A549 (cell line): ENCODE measurements at regions not wholly inside any gene's neighbourhood (a gene's known extent, or its start where the extent isn't known, plus 50 kb on each side); places are given as distances from the start of the nearest gene placed in this dataset.

Experiments used
- ATAC-seq, 2 experiments: fragments of 200-7000 bp in 1 of 2; fragments of >200 bp in 1 of 2; cut with Nextera tagmentation in 1 of 2; cut with Tn5 transposase in 1 of 2; 3 replicates each; pipeline versions ENCODE4 v1.8.0 to v1.9.1; 2018 to 2020; ENCODE audit warnings: mild to moderate bottlenecking in 1 of 2, moderate library complexity in 1 of 2
- CTCF ChIA-PET: fragments of 300-600 bp; sonication (Branson Sonifier 250); formaldehyde crosslinking; extraction: SDS; loops from one replicate; lab custom pipeline; 2021; ENCODE audit warnings: antibody characterized with exemption, inconsistent platforms; lab: Yijun Ruan, JAX
- POLR2A ChIA-PET: fragments of 350-600 bp; formaldehyde crosslinking; extraction: SDS; loops from one replicate; lab custom pipeline; 2021; ENCODE audit warnings: antibody characterized with exemption, inconsistent platforms; lab: Yijun Ruan, JAX
- DNase-seq, 2 experiments: peaks; one replicate each; pipeline versions ENCODE4 v3.0.0 to v3.0.0-alpha.2; 2011 to 2016; ENCODE audit warnings: low read depth in 1 of 2, low spot score in 1 of 2
- FAIRE-seq: peaks from 2 replicates; lab custom pipeline; 2011; peaks lifted over from hg19 to GRCh38; lab: Jason Lieb, UNC
- H3K27ac ChIP-seq, 2 experiments: fragments of >200 bp; sonication (Bioruptor Twin); formaldehyde crosslinking; 3 replicates each; pipeline ENCODE4 v1.5.1; 2016 to 2017
- H3K4me1 ChIP-seq: fragments of >200 bp; sonication (Bioruptor Twin); formaldehyde crosslinking; 3 replicates; pipeline ENCODE4 v1.6.1; 2016
- H3K4me2 ChIP-seq: fragments of >200 bp; sonication (Bioruptor Twin); formaldehyde crosslinking; 3 replicates; pipeline ENCODE4 v1.6.1; 2016
- H3K4me3 ChIP-seq: fragments of >200 bp; sonication (Bioruptor Twin); formaldehyde crosslinking; 3 replicates; pipeline ENCODE4 v1.5.1; 2016
- H3K9me3 ChIP-seq: fragments of >200 bp; sonication (Bioruptor Twin); formaldehyde crosslinking; 3 replicates; pipeline ENCODE4 v1.6.1; 2016
- FOSL2 ChIP-seq, 2 experiments: fragments of 450-650 bp in 1 of 2; fragments of >200 bp in 1 of 2; sonication (Bioruptor Twin) in 1 of 2; formaldehyde crosslinking; IDR thresholded peaks; 2 replicates each; pipeline versions ENCODE4 v1.5.0 to v1.6.1; 2016 to 2020; ENCODE audit warnings: mild to moderate bottlenecking in 1 of 2, moderate library complexity in 1 of 2
- HDAC2 ChIP-seq: fragments of 200-600 bp; sonication (generic); IDR thresholded peaks from 2 replicates; pipeline ENCODE4 v1.6.1; 2016
- JUN ChIP-seq, 2 experiments: fragments of >200 bp; sonication (Bioruptor Twin); formaldehyde crosslinking; IDR thresholded peaks; 2 replicates in 1 of 2; 3 replicates in 1 of 2; pipeline ENCODE4 v1.6.1; 2016 to 2017
- RCOR1 ChIP-seq: fragments of 150-350 bp; IDR thresholded peaks from 2 replicates; pipeline ENCODE4 v1.6.1; 2014; ENCODE audit warnings: antibody characterized with exemption, low read length, low read depth
- RNF2 ChIP-seq: fragments of 200-600 bp; sonication (generic); IDR thresholded peaks from 2 replicates; pipeline ENCODE4 v1.6.1; 2016; ENCODE audit warnings: low read depth, mild to moderate bottlenecking, antibody characterized with exemption, moderate library complexity, borderline replicate concordance
- USF2 ChIP-seq: fragments of 450-650 bp; IDR thresholded peaks from 2 replicates; pipeline ENCODE4 v1.6.1; 2014; ENCODE audit warnings: antibody characterized with exemption
- ZFP36 ChIP-seq: fragments of 450-650 bp; IDR thresholded peaks from 2 replicates; pipeline ENCODE4 v1.6.1; 2014; ENCODE audit warnings: borderline replicate concordance; ENCODE audit not compliant: partially characterized antibody
- ZSCAN20 ChIP-seq: fragments of 250-450 bp; sonication (Bioruptor Pico); IDR thresholded peaks from 2 replicates; pipeline ENCODE4 v1.8.0; 2022; ENCODE audit warnings: mild to moderate bottlenecking, moderate library complexity
- WGBS: methylation state at CpG from one replicate; pipeline ENCODE4 v1.1.6; 2017; ENCODE audit errors: missing lambda C conversion rate; 5-methylcytosine and 5-hydroxymethylcytosine counted together
- TF ChIP-seq, protein P1 (sequence below): fragments of 250-450 bp; sonication (Bioruptor Pico); IDR thresholded peaks from 2 replicates; pipeline ENCODE4 v1.5.0; 2021; ENCODE audit warnings: mild to moderate bottlenecking, moderate library complexity, borderline replicate concordance
- TF ChIP-seq, protein P2 (sequence below): fragments of 200-600 bp; sonication (generic); IDR thresholded peaks from 2 replicates; pipeline ENCODE4 v1.6.1; 2016; ENCODE audit warnings: antibody characterized with exemption, mild to moderate bottlenecking, moderate library complexity
- TF ChIP-seq, protein P3 (sequence below): fragments of >200 bp; sonication (Bioruptor Twin); formaldehyde crosslinking; IDR thresholded peaks from 3 replicates; pipeline ENCODE4 v1.5.1; 2016
- TF ChIP-seq, protein P4 (sequence below): IDR thresholded peaks from 2 replicates; pipeline ENCODE4 v1.6.1; 2012
- TF ChIP-seq, protein P5 (sequence below): fragments of 250-450 bp; sonication (Bioruptor Pico); IDR thresholded peaks from 2 replicates; pipeline ENCODE4 v1.5.0; 2020; ENCODE audit warnings: low read depth, mild to moderate bottlenecking, moderate library complexity

GRCh38 chr13:80116107-80116506, 224.8 kb downstream of the SPRY2 start:
- Histone ChIP-seq H3K9me3 (no peaks in the 10 kb centered on the region), H3K4me1 (peaks cover 8% of the 10 kb centered on the region; the same call in 2 of the 3 replicates), H3K4me3 (no peak overlapping the region), H3K27ac (no peak overlapping the region), H3K4me2 (peak overlapping the region; percentile 44; the same call in 2 of the 3 replicates)
- CTCF ChIA-PET, result no interaction called here
- FAIRE-seq, result no peak
- WGBS, result 64% methylated on average over 3 of the region's 3 CpGs
- POLR2A ChIA-PET, result no interaction called here
- no peak for ATAC-seq
- TF ChIP-seq JUN (IDR thresholded peaks at IDR 0.05) (no peak), USF2 (no peak), RNF2 (no peak), HDAC2 (no peak), FOSL2 (IDR thresholded peaks at IDR 0.05) (no peak), FOSL2 (CRISPR knock-in tag; IDR thresholded peaks at IDR 0.05) (no peak)
- TF ChIP-seq, protein P1, sequence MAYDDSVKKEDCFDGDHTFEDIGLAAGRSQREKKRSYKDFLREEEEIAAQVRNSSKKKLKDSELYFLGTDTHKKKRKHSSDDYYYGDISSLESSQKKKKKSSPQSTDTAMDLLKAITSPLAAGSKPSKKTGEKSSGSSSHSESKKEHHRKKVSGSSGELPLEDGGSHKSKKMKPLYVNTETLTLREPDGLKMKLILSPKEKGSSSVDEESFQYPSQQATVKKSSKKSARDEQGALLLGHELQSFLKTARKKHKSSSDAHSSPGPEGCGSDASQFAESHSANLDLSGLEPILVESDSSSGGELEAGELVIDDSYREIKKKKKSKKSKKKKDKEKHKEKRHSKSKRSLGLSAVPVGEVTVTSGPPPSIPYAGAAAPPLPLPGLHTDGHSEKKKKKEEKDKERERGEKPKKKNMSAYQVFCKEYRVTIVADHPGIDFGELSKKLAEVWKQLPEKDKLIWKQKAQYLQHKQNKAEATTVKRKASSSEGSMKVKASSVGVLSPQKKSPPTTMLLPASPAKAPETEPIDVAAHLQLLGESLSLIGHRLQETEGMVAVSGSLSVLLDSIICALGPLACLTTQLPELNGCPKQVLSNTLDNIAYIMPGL (CRISPR knock-in tag), result no peak
- TF ChIP-seq, protein P2, sequence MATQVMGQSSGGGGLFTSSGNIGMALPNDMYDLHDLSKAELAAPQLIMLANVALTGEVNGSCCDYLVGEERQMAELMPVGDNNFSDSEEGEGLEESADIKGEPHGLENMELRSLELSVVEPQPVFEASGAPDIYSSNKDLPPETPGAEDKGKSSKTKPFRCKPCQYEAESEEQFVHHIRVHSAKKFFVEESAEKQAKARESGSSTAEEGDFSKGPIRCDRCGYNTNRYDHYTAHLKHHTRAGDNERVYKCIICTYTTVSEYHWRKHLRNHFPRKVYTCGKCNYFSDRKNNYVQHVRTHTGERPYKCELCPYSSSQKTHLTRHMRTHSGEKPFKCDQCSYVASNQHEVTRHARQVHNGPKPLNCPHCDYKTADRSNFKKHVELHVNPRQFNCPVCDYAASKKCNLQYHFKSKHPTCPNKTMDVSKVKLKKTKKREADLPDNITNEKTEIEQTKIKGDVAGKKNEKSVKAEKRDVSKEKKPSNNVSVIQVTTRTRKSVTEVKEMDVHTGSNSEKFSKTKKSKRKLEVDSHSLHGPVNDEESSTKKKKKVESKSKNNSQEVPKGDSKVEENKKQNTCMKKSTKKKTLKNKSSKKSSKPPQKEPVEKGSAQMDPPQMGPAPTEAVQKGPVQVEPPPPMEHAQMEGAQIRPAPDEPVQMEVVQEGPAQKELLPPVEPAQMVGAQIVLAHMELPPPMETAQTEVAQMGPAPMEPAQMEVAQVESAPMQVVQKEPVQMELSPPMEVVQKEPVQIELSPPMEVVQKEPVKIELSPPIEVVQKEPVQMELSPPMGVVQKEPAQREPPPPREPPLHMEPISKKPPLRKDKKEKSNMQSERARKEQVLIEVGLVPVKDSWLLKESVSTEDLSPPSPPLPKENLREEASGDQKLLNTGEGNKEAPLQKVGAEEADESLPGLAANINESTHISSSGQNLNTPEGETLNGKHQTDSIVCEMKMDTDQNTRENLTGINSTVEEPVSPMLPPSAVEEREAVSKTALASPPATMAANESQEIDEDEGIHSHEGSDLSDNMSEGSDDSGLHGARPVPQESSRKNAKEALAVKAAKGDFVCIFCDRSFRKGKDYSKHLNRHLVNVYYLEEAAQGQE, result no peak
- no peak for DNase-seq

- no peak for ATAC-seq
- no peak overlapping the region for H3K4me3 ChIP-seq
- peak overlapping the region; percentile 44; the same call in 2 of the 3 replicates for H3K4me2 ChIP-seq
- FAIRE-seq, result no peak
- 29% methylated on average over 1 of the region's 1 CpG for WGBS
- ChIA-PET CTCF (no interaction called here), POLR2A (no interaction called here)
- H3K9me3 ChIP-seq, result no peaks in the 10 kb centered on the region
- H3K27ac ChIP-seq, result no peak overlapping the region
- DNase-seq, result no peak
- peaks cover 8% of the 10 kb centered on the region; the same call in 2 of the 3 replicates for H3K4me1 ChIP-seq
- TF ChIP-seq, protein P3, sequence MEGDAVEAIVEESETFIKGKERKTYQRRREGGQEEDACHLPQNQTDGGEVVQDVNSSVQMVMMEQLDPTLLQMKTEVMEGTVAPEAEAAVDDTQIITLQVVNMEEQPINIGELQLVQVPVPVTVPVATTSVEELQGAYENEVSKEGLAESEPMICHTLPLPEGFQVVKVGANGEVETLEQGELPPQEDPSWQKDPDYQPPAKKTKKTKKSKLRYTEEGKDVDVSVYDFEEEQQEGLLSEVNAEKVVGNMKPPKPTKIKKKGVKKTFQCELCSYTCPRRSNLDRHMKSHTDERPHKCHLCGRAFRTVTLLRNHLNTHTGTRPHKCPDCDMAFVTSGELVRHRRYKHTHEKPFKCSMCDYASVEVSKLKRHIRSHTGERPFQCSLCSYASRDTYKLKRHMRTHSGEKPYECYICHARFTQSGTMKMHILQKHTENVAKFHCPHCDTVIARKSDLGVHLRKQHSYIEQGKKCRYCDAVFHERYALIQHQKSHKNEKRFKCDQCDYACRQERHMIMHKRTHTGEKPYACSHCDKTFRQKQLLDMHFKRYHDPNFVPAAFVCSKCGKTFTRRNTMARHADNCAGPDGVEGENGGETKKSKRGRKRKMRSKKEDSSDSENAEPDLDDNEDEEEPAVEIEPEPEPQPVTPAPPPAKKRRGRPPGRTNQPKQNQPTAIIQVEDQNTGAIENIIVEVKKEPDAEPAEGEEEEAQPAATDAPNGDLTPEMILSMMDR, result no peak
- no peak for TF ChIP-seq RCOR1
- no peak for TF ChIP-seq ZFP36
- no peak for TF ChIP-seq ZSCAN20 (CRISPR knock-in tag)
- TF ChIP-seq, protein P4, sequence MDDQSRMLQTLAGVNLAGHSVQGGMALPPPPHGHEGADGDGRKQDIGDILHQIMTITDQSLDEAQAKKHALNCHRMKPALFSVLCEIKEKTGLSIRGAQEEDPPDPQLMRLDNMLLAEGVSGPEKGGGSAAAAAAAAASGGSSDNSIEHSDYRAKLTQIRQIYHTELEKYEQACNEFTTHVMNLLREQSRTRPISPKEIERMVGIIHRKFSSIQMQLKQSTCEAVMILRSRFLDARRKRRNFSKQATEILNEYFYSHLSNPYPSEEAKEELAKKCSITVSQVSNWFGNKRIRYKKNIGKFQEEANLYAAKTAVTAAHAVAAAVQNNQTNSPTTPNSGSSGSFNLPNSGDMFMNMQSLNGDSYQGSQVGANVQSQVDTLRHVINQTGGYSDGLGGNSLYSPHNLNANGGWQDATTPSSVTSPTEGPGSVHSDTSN, result no peak
- TF ChIP-seq, protein P5, sequence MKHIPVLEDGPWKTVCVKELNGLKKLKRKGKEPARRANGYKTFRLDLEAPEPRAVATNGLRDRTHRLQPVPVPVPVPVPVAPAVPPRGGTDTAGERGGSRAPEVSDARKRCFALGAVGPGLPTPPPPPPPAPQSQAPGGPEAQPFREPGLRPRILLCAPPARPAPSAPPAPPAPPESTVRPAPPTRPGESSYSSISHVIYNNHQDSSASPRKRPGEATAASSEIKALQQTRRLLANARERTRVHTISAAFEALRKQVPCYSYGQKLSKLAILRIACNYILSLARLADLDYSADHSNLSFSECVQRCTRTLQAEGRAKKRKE (CRISPR knock-in tag), result no peak
Measured at GRCh38 chr13:80115616-80116015, 225.3 kb downstream of the SPRY2 start.
